Heart left ventricle (tissue), 16 donors: ENCODE measurements at regions not wholly inside any gene's neighbourhood (a gene's known extent, or its start where the extent isn't known, plus 50 kb on each side); places are given as distances from the start of the nearest gene placed in this dataset.

Experiments used
- ATAC-seq, 4 donors: fragments of 200-7000 bp; cut with Tn5 transposase; one replicate each; pipeline ENCODE4 v1.9.1; 2020 to 2022; ENCODE audit warnings: moderate library complexity in 4 of 4, mild to moderate bottlenecking in 3 of 4, moderate number of reproducible peaks in 1 of 4
- DNase-seq, 5 donors: peaks; one replicate each; pipeline ENCODE4 v3.0.0-alpha.2; 2020
- H3K27ac ChIP-seq, 12 donors: fragments of 200-600 bp; sonication (generic) in 4 of 12; one replicate each; pipeline versions ENCODE4 v1.5.0 to v1.8.0; 2016 to 2022; ENCODE audit warnings: mild to moderate bottlenecking in 2 of 12
- H3K27me3 ChIP-seq, 9 donors: fragments of 200-600 bp; sonication (generic) in 2 of 9; one replicate each; pipeline versions ENCODE4 v1.5.1 to v1.8.0; 2016 to 2022; ENCODE audit warnings: mild to moderate bottlenecking in 3 of 9
- H3K36me3 ChIP-seq, 9 donors: fragments of 200-600 bp; sonication (generic) in 2 of 9; one replicate each; pipeline versions ENCODE4 v1.5.0 to v1.8.0; 2018 to 2022; ENCODE audit warnings: mild to moderate bottlenecking in 2 of 9
- H3K4me1 ChIP-seq, 12 donors: fragments of 200-600 bp; sonication (generic) in 4 of 12; one replicate each; pipeline versions ENCODE4 v1.5.0 to v1.8.0; 2016 to 2022; ENCODE audit warnings: mild to moderate bottlenecking in 3 of 12
- H3K4me3 ChIP-seq, 12 donors: fragments of 200-600 bp; sonication (generic) in 4 of 12; one replicate each; pipeline versions ENCODE4 v1.5.0 to v1.8.0; 2017 to 2022; ENCODE audit warnings: mild to moderate bottlenecking in 9 of 12, moderate library complexity in 4 of 12
- H3K9me3 ChIP-seq, 12 donors: fragments of 200-600 bp; sonication (generic) in 4 of 12; one replicate each; pipeline versions ENCODE4 v1.5.0 to v1.8.0; 2016 to 2022; ENCODE audit warnings: mild to moderate bottlenecking in 1 of 12
- CTCF ChIP-seq, 12 donors: fragments of 200-600 bp; sonication (generic) in 4 of 12; IDR thresholded peaks; one replicate each; pipeline versions ENCODE4 v1.5.0 to v1.8.0; 2018 to 2022; ENCODE audit warnings: antibody characterized with exemption in 12 of 12, mild to moderate bottlenecking in 5 of 12
- POLR2A ChIP-seq, 2 donors: fragments of 450-650 bp; IDR thresholded peaks; one replicate each; pipeline ENCODE4 v1.6.1; 2017; ENCODE audit warnings: antibody characterized with exemption in 2 of 2, mild to moderate bottlenecking in 2 of 2, moderate library complexity in 2 of 2
- WGBS, 4 donors: extraction: QIAGEN DNeasy Blood & Tissue Kit in 2 of 4; methylation state at CpG; one replicate each; pipeline versions ENCODE4 v1.1.5 to v1.1.7; 2013 to 2018; 5-methylcytosine and 5-hydroxymethylcytosine counted together
- intact Hi-C, 10 donors: fragments of 100-400 bp; cut with DNase I; formaldehyde crosslinking; loops; one replicate each; pipeline versions ENCODE4 v1.11.1 to v1.14.2; 2022
- donor health status: ischemic (EF 13 %, LVEDD 7.1; RV severe dilation, severe dysfunction).
- donor health status: healthy with polysubstance abuse.
- donor health status: DM: no; HTN: yes; CAD: no.
- donor health status: DM: no; HTN: no; CAD: no.
- donor health status: ischemic (EF 25% LVEDD 6.9; RV normal size, moderate dysfunction).
- donor health status: ischemic (EF 25% LVEDD 5.7; RV mildly dilated, moderate dysfunction).
- donor health status: healthy.
- donor health status: DM: yes; HTN: yes; CAD: no.
- donor health status: ischemic (EF 35%, LVEDD 5.7; RV mildly dilated, moderate dysfunction).
- donor health status: nonischemic (EF 11% LVEDD 7.7; RV severe dilation, severe dysfunction).
- donor health status: DM: yes; HTN: yes; CAD: no.
- donor health status: PGD.
- donor health status: ischemic (EF 29% LVEDD 5.4; RV normal size, mild dysfunction).
- donor health status: nonischemic (EF 23%, LVEDD 6.1; RV moderate dilation, normal function).

GRCh38 chr2:78780864-78781583 is 244.5 kb upstream of the REG3G start:
- no peaks in the 10 kb centered on the region for H3K27me3 ChIP-seq
- peak overlapping the region in 1 of 12 donors; percentile 71 for H3K27ac ChIP-seq
- WGBS, 4 donors = 58 to 63% (median 60%) methylated on average over 7 of the region's 7 CpGs
- TF ChIP-seq CTCF (IDR thresholded peaks at IDR 0.05) = no peak
- no peak for TF ChIP-seq POLR2A (IDR thresholded peaks at IDR 0.05)
- intact Hi-C loops = no loop called here
- DNase-seq (no peak), ATAC-seq (no peak)
- no peak overlapping the region for H3K4me3 ChIP-seq
- no peaks in the 10 kb centered on the region for H3K36me3 ChIP-seq
- no peaks in the 10 kb centered on the region for H3K4me1 ChIP-seq
- H3K9me3 ChIP-seq = peaks cover 0 to 6% (median 0%) of the 10 kb centered on the region in 12 donors

- intact Hi-C loops = no loop called here
- H3K36me3 ChIP-seq = no peaks in the 10 kb centered on the region
These were observed 243.3 kb upstream of the REG3G start for GRCh38 chr2:78782196-78782595.

GRCh38 chr2:78811955-78812610 is 213.4 kb upstream of the REG3G start:
- 52 to 63% (median 57%) methylated on average over 3 of the region's 3 CpGs for WGBS, 4 donors
- H3K27me3 ChIP-seq = no peaks in the 10 kb centered on the region
- H3K36me3 ChIP-seq = no peaks in the 10 kb centered on the region
- no peaks in the 10 kb centered on the region for H3K4me1 ChIP-seq
- no peaks in the 10 kb centered on the region for H3K9me3 ChIP-seq
- TF ChIP-seq POLR2A (IDR thresholded peaks at IDR 0.05) = no peak
- no peak for TF ChIP-seq CTCF (IDR thresholded peaks at IDR 0.05)
- no peak overlapping the region for H3K27ac ChIP-seq
- no peak for DNase-seq
- no peak for ATAC-seq
- intact Hi-C loops = no loop called here
- no peak overlapping the region for H3K4me3 ChIP-seq

More at GRCh38 chr2:78782196-78782595, 243.3 kb upstream of the REG3G start:
- peaks cover 0 to 6% (median 0%) of the 10 kb centered on the region in 12 donors for H3K9me3 ChIP-seq
- H3K4me3 ChIP-seq = no peak overlapping the region
- TF ChIP-seq POLR2A (IDR thresholded peaks at IDR 0.05) (no peak), CTCF (IDR thresholded peaks at IDR 0.05) (no peak)
- no peak for ATAC-seq
- no peak overlapping the region for H3K27ac ChIP-seq
- WGBS, 4 donors = 79 to 89% (median 81%) methylated on average over 4 of the region's 4 CpGs
- DNase-seq = no peak
- no peaks in the 10 kb centered on the region for H3K4me1 ChIP-seq
- no peaks in the 10 kb centered on the region for H3K27me3 ChIP-seq

GRCh38 chr2:78814331-78814986 is 211.0 kb upstream of the REG3G start:
- ATAC-seq = no peak
- no peaks in the 10 kb centered on the region for H3K4me1 ChIP-seq
- no peak overlapping the region for H3K4me3 ChIP-seq
- H3K27me3 ChIP-seq = no peaks in the 10 kb centered on the region
- 83 to 87% (median 85%) methylated on average over 12 of the region's 12 CpGs for WGBS, 4 donors
- H3K27ac ChIP-seq = no peak overlapping the region
- intact Hi-C loops = no loop called here
- no peaks in the 10 kb centered on the region for H3K36me3 ChIP-seq
- H3K9me3 ChIP-seq = no peaks in the 10 kb centered on the region
- DNase-seq = no peak
- no peak for TF ChIP-seq POLR2A (IDR thresholded peaks at IDR 0.05)
- no peak for TF ChIP-seq CTCF (IDR thresholded peaks at IDR 0.05)
